Hepatocyte (in vitro differentiated cells): ENCODE measurements at regions not wholly inside any gene's neighbourhood (a gene's known extent, or its start where the extent isn't known, plus 50 kb on each side); places are given as distances from the start of the nearest gene placed in this dataset.

Experiments used
- DNase-seq: peaks from one replicate; pipeline ENCODE4 v3.0.0-alpha.2; 2016; ENCODE audit warnings: low spot score
- H2AFZ ChIP-seq: fragments of 200-600 bp; sonication (generic); 2 replicates; pipeline ENCODE4 v1.6.0; 2016; ENCODE audit warnings: antibody characterized with exemption, mild to moderate bottlenecking
- H3K27ac ChIP-seq: fragments of 200-600 bp; sonication (generic); 2 replicates; pipeline ENCODE4 v1.5.1; 2016; ENCODE audit warnings: mild to moderate bottlenecking
- H3K27me3 ChIP-seq: fragments of 200-600 bp; sonication (generic); 2 replicates; pipeline ENCODE4 v1.6.1; 2016
- H3K36me3 ChIP-seq: fragments of 200-600 bp; sonication (generic); replicated peaks from 2 replicates; pipeline ENCODE4 v1.5.1; 2016; ENCODE audit warnings: low read depth; ENCODE audit not compliant: insufficient read depth
- H3K4me1 ChIP-seq: fragments of 200-600 bp; sonication (generic); 2 replicates; pipeline ENCODE4 v1.5.1; 2016; ENCODE audit warnings: mild to moderate bottlenecking, moderate library complexity; ENCODE audit not compliant: insufficient read depth
- H3K4me2 ChIP-seq: fragments of 200-600 bp; sonication (generic); 2 replicates; pipeline ENCODE4 v1.6.0; 2016
- H3K4me3 ChIP-seq: fragments of 200-600 bp; sonication (generic); 2 replicates; pipeline ENCODE4 v1.5.1; 2016; ENCODE audit warnings: mild to moderate bottlenecking
- H3K79me2 ChIP-seq: fragments of 200-600 bp; sonication (generic); 2 replicates; pipeline ENCODE4 v1.6.0; 2017; ENCODE audit warnings: mild to moderate bottlenecking
- H3K9me2 ChIP-seq: fragments of 200-600 bp; sonication (generic); replicated peaks from 2 replicates; pipeline ENCODE4 v1.6.0; 2017; ENCODE audit warnings: mild to moderate bottlenecking; ENCODE audit not compliant: insufficient read depth
- H3K9me3 ChIP-seq: fragments of 200-600 bp; sonication (generic); 2 replicates; pipeline ENCODE4 v1.5.1; 2016; ENCODE audit warnings: low read depth, mild to moderate bottlenecking
- H4K20me1 ChIP-seq: fragments of 200-600 bp; sonication (generic); 2 replicates; pipeline ENCODE4 v1.6.0; 2016; ENCODE audit warnings: mild to moderate bottlenecking; ENCODE audit not compliant: insufficient read depth, poor library complexity, severe bottlenecking
- CTCF ChIP-seq: fragments of 200-600 bp; sonication (generic); IDR thresholded peaks from 2 replicates; pipeline ENCODE4 v1.5.1; 2016; ENCODE audit warnings: antibody characterized with exemption, mild to moderate bottlenecking; ENCODE audit not compliant: poor library complexity
- EZH2 ChIP-seq: fragments of 200-600 bp; sonication (generic); IDR thresholded peaks from 2 replicates; pipeline ENCODE4 v1.6.1; 2016; ENCODE audit warnings: antibody characterized with exemption, mild to moderate bottlenecking, borderline replicate concordance
- EZH2phosphoT487 ChIP-seq: fragments of 200-600 bp; sonication (generic); IDR thresholded peaks from one replicate; pipeline ENCODE4 v1.6.1; 2018; ENCODE audit warnings: antibody characterized with exemption, mild to moderate bottlenecking, low read depth, moderate library complexity; ENCODE audit not compliant: unreplicated experiment, severe bottlenecking
- WGBS: methylation state at CpG from one replicate; pipeline ENCODE4 v1.1.6; 2016; ENCODE audit warnings: low lambda C conversion rate; ENCODE audit errors: missing lambda C conversion rate; 5-methylcytosine and 5-hydroxymethylcytosine counted together

DNA sequence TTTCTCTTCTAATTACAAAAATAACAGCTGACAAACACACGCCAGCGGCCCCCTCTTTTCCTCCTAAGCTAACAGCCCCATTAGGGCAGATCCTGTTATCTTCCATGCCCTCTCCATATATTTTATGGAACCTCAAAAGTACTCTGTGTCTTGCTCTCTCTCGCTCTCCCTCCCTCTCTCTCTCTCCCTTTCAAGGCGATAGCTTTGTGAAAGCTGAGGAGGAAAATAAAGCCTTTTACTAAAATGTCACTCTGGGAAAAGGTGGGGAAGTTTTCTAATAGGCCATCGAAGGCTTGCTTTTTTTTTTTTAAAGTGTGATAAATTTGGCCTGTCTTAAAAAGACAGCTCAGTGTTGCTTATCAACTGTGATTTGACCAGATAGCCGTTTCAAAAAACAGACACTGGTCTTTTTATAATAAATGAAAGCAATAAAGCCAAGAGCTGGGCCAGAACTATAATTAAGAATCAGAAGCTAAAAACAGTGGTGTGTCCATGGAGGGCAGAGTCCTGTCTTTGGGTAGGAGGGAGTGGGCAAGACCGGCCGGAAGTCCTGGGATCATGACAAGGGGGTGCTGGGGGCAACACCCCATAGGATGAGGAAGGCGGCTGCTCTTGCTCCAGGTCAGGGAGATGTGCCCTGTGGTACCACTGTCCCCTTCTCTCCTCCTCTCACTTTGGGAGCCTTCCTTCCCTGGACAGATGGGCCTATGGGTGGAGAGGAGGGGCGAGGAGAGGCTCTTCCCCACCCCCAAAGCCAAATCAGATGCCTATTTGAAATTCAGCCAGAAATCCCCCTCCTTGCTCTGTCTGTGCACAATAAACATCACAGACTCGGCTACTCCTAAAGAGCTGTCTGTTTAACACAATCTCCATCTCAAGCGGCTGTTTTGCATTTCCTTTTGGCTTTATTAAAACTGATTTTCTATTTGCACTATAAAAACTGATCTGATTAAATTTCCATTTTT is 267.2 kb downstream of the BUD13 start:
- H4K20me1 ChIP-seq: no peaks in the 10 kb centered on the region
- TF ChIP-seq EZH2: no peak
- no peak for TF ChIP-seq CTCF
- TF ChIP-seq EZH2phosphoT487: no peak
- no peak for DNase-seq
- peaks cover 48% of the 10 kb centered on the region for H3K27me3 ChIP-seq
- no peak overlapping the region for H2AFZ ChIP-seq
- no peak overlapping the region for H3K27ac ChIP-seq
- no peaks in the 10 kb centered on the region for H3K4me1 ChIP-seq
- no peak overlapping the region for H3K4me2 ChIP-seq
- H3K79me2 ChIP-seq: no peaks in the 10 kb centered on the region
- no peaks in the 10 kb centered on the region for H3K9me3 ChIP-seq
- H3K9me2 ChIP-seq: no peaks in the 10 kb centered on the region
- H3K4me3 ChIP-seq: no peak overlapping the region
- no peaks in the 10 kb centered on the region for H3K36me3 ChIP-seq
- WGBS: 69% methylated on average over 12 of the region's 12 CpGs

DNA sequence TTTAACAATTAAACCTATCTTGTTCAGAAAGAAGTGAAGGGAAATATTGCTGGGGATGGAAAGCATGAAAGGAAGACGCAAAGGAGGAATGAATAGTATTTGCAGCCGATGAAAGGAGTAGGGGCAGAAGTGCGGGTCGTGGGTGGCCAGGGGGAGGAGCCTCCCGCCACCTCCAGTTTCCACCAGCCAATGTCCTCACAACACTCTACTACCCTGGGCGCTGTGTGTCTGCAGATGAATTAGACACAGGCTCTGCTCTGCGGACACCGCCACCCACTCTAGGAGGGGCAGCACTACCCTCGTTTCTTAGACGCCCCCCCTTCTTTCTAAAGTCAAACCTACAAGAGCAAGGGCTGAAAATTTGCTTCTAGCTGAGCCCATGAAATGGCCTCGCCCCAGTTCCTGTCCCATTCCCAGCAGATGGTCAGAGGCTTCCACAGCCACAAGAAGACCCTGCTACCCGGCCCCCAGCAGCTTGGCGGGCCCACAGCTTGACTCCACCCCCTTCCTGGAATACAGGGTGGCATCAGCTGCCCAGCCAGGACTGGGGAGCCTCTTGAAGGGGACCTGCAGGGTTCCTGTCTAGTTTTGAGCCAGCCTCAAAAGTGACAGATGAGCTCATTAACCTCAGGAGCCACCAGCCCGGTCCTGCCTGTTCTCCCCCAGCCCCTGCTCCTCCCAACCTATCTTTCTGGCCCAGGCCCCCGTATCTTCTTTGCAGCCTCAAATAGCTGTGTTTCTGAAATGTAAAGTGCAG is 268.1 kb downstream of the BUD13 start:
- TF ChIP-seq CTCF: no peak
- TF ChIP-seq EZH2phosphoT487: no peak
- TF ChIP-seq EZH2: no peak
- WGBS: 71% methylated on average over 15 of the region's 15 CpGs
- H3K9me3 ChIP-seq: no peaks in the 10 kb centered on the region
- DNase-seq: no peak
- no peak overlapping the region for H3K27ac ChIP-seq
- H3K79me2 ChIP-seq: no peaks in the 10 kb centered on the region
- no peak overlapping the region for H2AFZ ChIP-seq
- no peaks in the 10 kb centered on the region for H4K20me1 ChIP-seq
- no peak overlapping the region for H3K4me2 ChIP-seq
- no peak overlapping the region for H3K4me3 ChIP-seq
- H3K4me1 ChIP-seq: no peaks in the 10 kb centered on the region
- peaks cover 55% of the 10 kb centered on the region for H3K27me3 ChIP-seq
- H3K9me2 ChIP-seq: no peaks in the 10 kb centered on the region
- H3K36me3 ChIP-seq: no peaks in the 10 kb centered on the region

- H3K4me1 ChIP-seq: no peaks in the 10 kb centered on the region
- H3K4me3 ChIP-seq: no peak overlapping the region
- no peaks in the 10 kb centered on the region for H3K79me2 ChIP-seq
- H3K27ac ChIP-seq: no peak overlapping the region
- no peak overlapping the region for H2AFZ ChIP-seq
- TF ChIP-seq EZH2phosphoT487 (no peak), CTCF (no peak), EZH2 (no peak)
- H3K4me2 ChIP-seq: no peak overlapping the region
- no peaks in the 10 kb centered on the region for H4K20me1 ChIP-seq
- H3K9me3 ChIP-seq: no peaks in the 10 kb centered on the region
- WGBS: 89% methylated on average over 10 of the region's 10 CpGs
- no peaks in the 10 kb centered on the region for H3K9me2 ChIP-seq
- H3K27me3 ChIP-seq: peaks cover 52% of the 10 kb centered on the region
- H3K36me3 ChIP-seq: no peaks in the 10 kb centered on the region
- DNase-seq: no peak
Measured at GRCh38 chr11:116503216-116504160, 269.3 kb downstream of the BUD13 start.
